K562 (cell line): ENCODE measurements at regions not wholly inside any gene's neighbourhood (a gene's known extent, or its start where the extent isn't known, plus 50 kb on each side); places are given as distances from the start of the nearest gene placed in this dataset.

Source experiments
- BRCA1 ChIP-seq, 2 experiments: fragments of 450-650 bp in 1 of 2; sonication (generic) in 1 of 2; formaldehyde crosslinking in 1 of 2; IDR thresholded peaks; 2 replicates each; pipeline versions ENCODE4 v1.5.0 to v1.6.1; 2017 to 2020; ENCODE audit warnings: mild to moderate bottlenecking in 1 of 2, missing genetic modification reagents in 1 of 2
- CBFB ChIP-seq: sonication (generic); formaldehyde crosslinking; IDR thresholded peaks from 2 replicates; pipeline ENCODE4 v1.4.0; 2020; ENCODE audit warnings: mild to moderate bottlenecking, missing genetic modification reagents
- CHD2 ChIP-seq: IDR thresholded peaks from 2 replicates; pipeline ENCODE4 v1.6.1; 2011; ENCODE audit warnings: low read depth, low read length
- HNRNPUL1 ChIP-seq: fragments of 200-400 bp; formaldehyde crosslinking; IDR thresholded peaks from 2 replicates; pipeline ENCODE4 v1.6.1; 2017; ENCODE audit warnings: low read length
- L3MBTL2 ChIP-seq: fragments of 450-650 bp; IDR thresholded peaks from 2 replicates; pipeline ENCODE4 v1.6.1; 2016; ENCODE audit warnings: mild to moderate bottlenecking, moderate library complexity
- NCOA6 ChIP-seq: fragments of 450-650 bp; IDR thresholded peaks from 2 replicates; pipeline ENCODE4 v1.6.1; 2017; ENCODE audit warnings: mild to moderate bottlenecking
- POLR2AphosphoS2 ChIP-seq: IDR thresholded peaks from 2 replicates; pipeline ENCODE4 v1.6.1; 2012; ENCODE audit warnings: low read length, improper control_type of control experiment
- PURB ChIP-seq: sonication (generic); formaldehyde crosslinking; IDR thresholded peaks from 2 replicates; pipeline ENCODE4 v1.9.0; 2021; ENCODE audit warnings: low read depth, mild to moderate bottlenecking, missing genetic modification reagents
- STAT5A ChIP-seq: IDR thresholded peaks from 2 replicates; pipeline ENCODE4 v1.6.1; 2012; ENCODE audit warnings: low read length, inconsistent platforms, borderline replicate concordance
- TOE1 ChIP-seq, 2 experiments: fragments of 450-650 bp in 1 of 2; sonication (generic) in 1 of 2; formaldehyde crosslinking in 1 of 2; IDR thresholded peaks; 2 replicates each; pipeline versions ENCODE4 v1.7.1 to v1.8.0; 2016 to 2022; ENCODE audit warnings: borderline replicate concordance in 2 of 2, mild to moderate bottlenecking in 2 of 2, antibody characterized with exemption in 1 of 2, inconsistent platforms in 1 of 2, low read depth in 1 of 2, missing genetic modification reagents in 1 of 2, moderate library complexity in 1 of 2
- YY1 ChIP-seq, 3 experiments: IDR thresholded peaks; 2 replicates each; pipeline ENCODE4 v1.6.1; 2011; ENCODE audit warnings: low read length in 2 of 3, mild to moderate bottlenecking in 2 of 3, moderate library complexity in 2 of 3, borderline replicate concordance in 1 of 3, control low read depth in 1 of 3, low read depth in 1 of 3; ENCODE audit not compliant: insufficient read depth in 3 of 3, insufficient replicate concordance in 2 of 3, control insufficient read depth in 1 of 3, insufficient read length in 1 of 3; ENCODE audit errors: extremely low read depth in 1 of 3
- ZNF324 ChIP-seq: fragments of 250-450 bp; sonication (Bioruptor Pico); IDR thresholded peaks from 2 replicates; pipeline ENCODE4 v1.4.0; 2020; ENCODE audit warnings: mild to moderate bottlenecking
- ZNF41 ChIP-seq: fragments of 250-450 bp; sonication (Bioruptor Pico); conservative IDR thresholded peaks from 2 replicates; pipeline ENCODE4 v1.4.0; 2020; ENCODE audit warnings: mild to moderate bottlenecking
- ZNF561 ChIP-seq: fragments of 450-650 bp; formaldehyde crosslinking; conservative IDR thresholded peaks from 2 replicates; pipeline ENCODE4 v1.4.0; 2020; ENCODE audit warnings: mild to moderate bottlenecking, moderate library complexity
- ZNF830 ChIP-seq: fragments of 250-450 bp; sonication (Bioruptor Pico); IDR thresholded peaks from 2 replicates; pipeline ENCODE4 v1.5.0; 2021; ENCODE audit warnings: mild to moderate bottlenecking
- TF ChIP-seq, protein P1 (sequence below): fragments of 450-650 bp; IDR thresholded peaks from 2 replicates; pipeline ENCODE4 v1.6.1; 2017; ENCODE audit warnings: antibody characterized with exemption, mild to moderate bottlenecking
- TF ChIP-seq, protein P2 (sequence below), 2 experiments: fragments of 450-650 bp; IDR thresholded peaks; 2 replicates each; pipeline ENCODE4 v1.6.1; 2016
- TF ChIP-seq, protein P3 (sequence below): fragments of 250-450 bp; sonication (Bioruptor Pico); IDR thresholded peaks from 2 replicates; pipeline ENCODE4 v1.8.0; 2022; ENCODE audit warnings: moderate library complexity, mild to moderate bottlenecking, inconsistent platforms
- TF ChIP-seq, protein P4 (sequence below): fragments of 250-450 bp; sonication (Bioruptor Pico); IDR thresholded peaks from 2 replicates; pipeline ENCODE4 v1.8.0; 2021; ENCODE audit warnings: moderate library complexity, mild to moderate bottlenecking, inconsistent platforms

DNA sequence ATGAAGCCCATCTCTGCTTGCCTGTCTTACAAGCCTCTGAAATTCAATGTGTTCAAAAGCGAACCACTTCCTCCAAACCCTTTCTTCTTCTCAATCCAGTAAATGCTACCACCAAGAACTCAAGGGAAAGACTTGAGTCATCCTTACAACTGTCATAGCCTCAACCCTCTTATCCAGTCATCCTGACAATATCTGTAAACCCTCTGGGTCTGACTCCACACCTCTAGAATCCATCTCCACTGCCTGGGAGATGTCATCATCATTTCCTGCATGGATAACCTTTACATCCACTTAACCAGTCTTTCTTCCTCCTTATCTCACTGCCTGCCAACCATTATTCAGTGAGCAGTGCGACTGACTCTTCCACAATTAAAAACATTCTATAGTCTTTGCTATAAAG lies 441.1 kb downstream of the SETD4 start (continued):
- TF ChIP-seq, protein P1, sequence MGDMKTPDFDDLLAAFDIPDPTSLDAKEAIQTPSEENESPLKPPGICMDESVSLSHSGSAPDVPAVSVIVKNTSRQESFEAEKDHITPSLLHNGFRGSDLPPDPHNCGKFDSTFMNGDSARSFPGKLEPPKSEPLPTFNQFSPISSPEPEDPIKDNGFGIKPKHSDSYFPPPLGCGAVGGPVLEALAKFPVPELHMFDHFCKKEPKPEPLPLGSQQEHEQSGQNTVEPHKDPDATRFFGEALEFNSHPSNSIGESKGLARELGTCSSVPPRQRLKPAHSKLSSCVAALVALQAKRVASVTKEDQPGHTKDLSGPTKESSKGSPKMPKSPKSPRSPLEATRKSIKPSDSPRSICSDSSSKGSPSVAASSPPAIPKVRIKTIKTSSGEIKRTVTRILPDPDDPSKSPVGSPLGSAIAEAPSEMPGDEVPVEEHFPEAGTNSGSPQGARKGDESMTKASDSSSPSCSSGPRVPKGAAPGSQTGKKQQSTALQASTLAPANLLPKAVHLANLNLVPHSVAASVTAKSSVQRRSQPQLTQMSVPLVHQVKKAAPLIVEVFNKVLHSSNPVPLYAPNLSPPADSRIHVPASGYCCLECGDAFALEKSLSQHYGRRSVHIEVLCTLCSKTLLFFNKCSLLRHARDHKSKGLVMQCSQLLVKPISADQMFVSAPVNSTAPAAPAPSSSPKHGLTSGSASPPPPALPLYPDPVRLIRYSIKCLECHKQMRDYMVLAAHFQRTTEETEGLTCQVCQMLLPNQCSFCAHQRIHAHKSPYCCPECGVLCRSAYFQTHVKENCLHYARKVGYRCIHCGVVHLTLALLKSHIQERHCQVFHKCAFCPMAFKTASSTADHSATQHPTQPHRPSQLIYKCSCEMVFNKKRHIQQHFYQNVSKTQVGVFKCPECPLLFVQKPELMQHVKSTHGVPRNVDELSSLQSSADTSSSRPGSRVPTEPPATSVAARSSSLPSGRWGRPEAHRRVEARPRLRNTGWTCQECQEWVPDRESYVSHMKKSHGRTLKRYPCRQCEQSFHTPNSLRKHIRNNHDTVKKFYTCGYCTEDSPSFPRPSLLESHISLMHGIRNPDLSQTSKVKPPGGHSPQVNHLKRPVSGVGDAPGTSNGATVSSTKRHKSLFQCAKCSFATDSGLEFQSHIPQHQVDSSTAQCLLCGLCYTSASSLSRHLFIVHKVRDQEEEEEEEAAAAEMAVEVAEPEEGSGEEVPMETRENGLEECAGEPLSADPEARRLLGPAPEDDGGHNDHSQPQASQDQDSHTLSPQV, result no peak
- no peak for TF ChIP-seq PURB (CRISPR knock-in tag)
- no peak for TF ChIP-seq ZNF830 (CRISPR knock-in tag)
- TF ChIP-seq CHD2, result no peak
- TF ChIP-seq NCOA6, result no peak
- TF ChIP-seq HNRNPUL1, result no peak
- TF ChIP-seq, protein P2, sequence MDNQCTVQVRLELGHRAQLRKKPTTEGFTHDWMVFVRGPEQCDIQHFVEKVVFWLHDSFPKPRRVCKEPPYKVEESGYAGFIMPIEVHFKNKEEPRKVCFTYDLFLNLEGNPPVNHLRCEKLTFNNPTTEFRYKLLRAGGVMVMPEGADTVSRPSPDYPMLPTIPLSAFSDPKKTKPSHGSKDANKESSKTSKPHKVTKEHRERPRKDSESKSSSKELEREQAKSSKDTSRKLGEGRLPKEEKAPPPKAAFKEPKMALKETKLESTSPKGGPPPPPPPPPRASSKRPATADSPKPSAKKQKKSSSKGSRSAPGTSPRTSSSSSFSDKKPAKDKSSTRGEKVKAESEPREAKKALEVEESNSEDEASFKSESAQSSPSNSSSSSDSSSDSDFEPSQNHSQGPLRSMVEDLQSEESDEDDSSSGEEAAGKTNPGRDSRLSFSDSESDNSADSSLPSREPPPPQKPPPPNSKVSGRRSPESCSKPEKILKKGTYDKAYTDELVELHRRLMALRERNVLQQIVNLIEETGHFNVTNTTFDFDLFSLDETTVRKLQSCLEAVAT (IDR thresholded peaks at IDR 0.05), result peak in 1 of 2 experiments; percentile 62; a peak in 1 of 4 replicates
- TF ChIP-seq BRCA1 (IDR thresholded peaks at IDR 0.05), result no peak
- TF ChIP-seq BRCA1 (CRISPR knock-in tag; IDR thresholded peaks at IDR 0.05), result no peak
- no peak for TF ChIP-seq ZNF324
- TF ChIP-seq ZNF561 (CRISPR knock-in tag), result no peak
- no peak for TF ChIP-seq L3MBTL2
- no peak for TF ChIP-seq YY1 (IDR thresholded peaks at IDR 0.05; ENCODE audit: borderline replicate concordance in 1 of 3, control insufficient read depth in 1 of 3, extremely low read depth in 1 of 3, insufficient read depth in 3 of 3, insufficient read length in 1 of 3, insufficient replicate concordance in 2 of 3, low read depth in 1 of 3, low read length in 2 of 3)
- TF ChIP-seq, protein P3, sequence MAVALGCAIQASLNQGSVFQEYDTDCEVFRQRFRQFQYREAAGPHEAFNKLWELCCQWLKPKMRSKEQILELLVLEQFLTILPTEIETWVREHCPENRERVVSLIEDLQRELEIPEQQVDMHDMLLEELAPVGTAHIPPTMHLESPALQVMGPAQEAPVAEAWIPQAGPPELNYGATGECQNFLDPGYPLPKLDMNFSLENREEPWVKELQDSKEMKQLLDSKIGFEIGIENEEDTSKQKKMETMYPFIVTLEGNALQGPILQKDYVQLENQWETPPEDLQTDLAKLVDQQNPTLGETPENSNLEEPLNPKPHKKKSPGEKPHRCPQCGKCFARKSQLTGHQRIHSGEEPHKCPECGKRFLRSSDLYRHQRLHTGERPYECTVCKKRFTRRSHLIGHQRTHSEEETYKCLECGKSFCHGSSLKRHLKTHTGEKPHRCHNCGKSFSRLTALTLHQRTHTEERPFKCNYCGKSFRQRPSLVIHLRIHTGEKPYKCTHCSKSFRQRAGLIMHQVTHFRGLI (CRISPR knock-in tag), result no peak
- TF ChIP-seq, protein P4, sequence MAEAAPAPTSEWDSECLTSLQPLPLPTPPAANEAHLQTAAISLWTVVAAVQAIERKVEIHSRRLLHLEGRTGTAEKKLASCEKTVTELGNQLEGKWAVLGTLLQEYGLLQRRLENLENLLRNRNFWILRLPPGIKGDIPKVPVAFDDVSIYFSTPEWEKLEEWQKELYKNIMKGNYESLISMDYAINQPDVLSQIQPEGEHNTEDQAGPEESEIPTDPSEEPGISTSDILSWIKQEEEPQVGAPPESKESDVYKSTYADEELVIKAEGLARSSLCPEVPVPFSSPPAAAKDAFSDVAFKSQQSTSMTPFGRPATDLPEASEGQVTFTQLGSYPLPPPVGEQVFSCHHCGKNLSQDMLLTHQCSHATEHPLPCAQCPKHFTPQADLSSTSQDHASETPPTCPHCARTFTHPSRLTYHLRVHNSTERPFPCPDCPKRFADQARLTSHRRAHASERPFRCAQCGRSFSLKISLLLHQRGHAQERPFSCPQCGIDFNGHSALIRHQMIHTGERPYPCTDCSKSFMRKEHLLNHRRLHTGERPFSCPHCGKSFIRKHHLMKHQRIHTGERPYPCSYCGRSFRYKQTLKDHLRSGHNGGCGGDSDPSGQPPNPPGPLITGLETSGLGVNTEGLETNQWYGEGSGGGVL (CRISPR knock-in tag), result no peak
- TF ChIP-seq CBFB (CRISPR knock-in tag), result no peak
- no peak for TF ChIP-seq POLR2AphosphoS2
- no peak for TF ChIP-seq STAT5A
- TF ChIP-seq ZNF41 (CRISPR knock-in tag), result no peak
- TF ChIP-seq TOE1 (IDR thresholded peaks at IDR 0.05; ENCODE audit: borderline replicate concordance), result no peak
- no peak for TF ChIP-seq TOE1 (CRISPR knock-in tag; IDR thresholded peaks at IDR 0.05; ENCODE audit: borderline replicate concordance, low read depth)
